Fibroblast of pulmonary artery (primary cell): ENCODE measurements at regions not wholly inside any gene's neighbourhood (a gene's known extent, or its start where the extent isn't known, plus 50 kb on each side); places are given as distances from the start of the nearest gene placed in this dataset.

Experiments used
- DNase-seq: peaks from one replicate; pipeline ENCODE4 v3.0.0-alpha.2; 2010; ENCODE audit warnings: low read depth
- H3K4me3 ChIP-seq: replicated peaks from 2 replicates; pipeline ENCODE4 v1.5.1; 2011; ENCODE audit warnings: low read depth, mild to moderate bottlenecking, control low read depth, low read length, moderate library complexity
- CTCF ChIP-seq: IDR thresholded peaks from 2 replicates; pipeline ENCODE4 v1.5.1; 2011; ENCODE audit warnings: mild to moderate bottlenecking, control low read depth, low read length, inconsistent platforms; ENCODE audit errors: missing control alignments

- DNase-seq, result no peak
- H3K4me3 ChIP-seq, result no peak overlapping the region
- no peak for TF ChIP-seq CTCF
Measured at GRCh38 chr1:182133181-182133580, 71.7 kb upstream of the ZNF648 start.

- TF ChIP-seq CTCF, result no peak
- no peak overlapping the region for H3K4me3 ChIP-seq
- DNase-seq, result no peak
Measured at GRCh38 chr1:182129398-182129797, 67.9 kb upstream of the ZNF648 start.

- H3K4me3 ChIP-seq, result no peak overlapping the region
- DNase-seq, result no peak
- no peak for TF ChIP-seq CTCF
Measured at GRCh38 chr1:182128502-182128901, 67.0 kb upstream of the ZNF648 start.

GRCh38 chr1:182127656-182128055, 66.1 kb upstream of the ZNF648 start:
- no peak for TF ChIP-seq CTCF
- DNase-seq, result no peak
- H3K4me3 ChIP-seq, result no peak overlapping the region

GRCh38 chr1:182126272-182126800, 64.8 kb upstream of the ZNF648 start:
- TF ChIP-seq CTCF, result no peak
- DNase-seq, result no peak
- no peak overlapping the region for H3K4me3 ChIP-seq

GRCh38 chr1:182122913-182123260, 61.4 kb upstream of the ZNF648 start:
- DNase-seq, result no peak
- H3K4me3 ChIP-seq, result no peak overlapping the region
- no peak for TF ChIP-seq CTCF

GRCh38 chr1:182122256-182122912, 60.9 kb upstream of the ZNF648 start:
- DNase-seq, result no peak
- TF ChIP-seq CTCF, result no peak
- no peak overlapping the region for H3K4me3 ChIP-seq
